Esophagus squamous epithelium (tissue), 4 donors: ENCODE measurements at regions not wholly inside any gene's neighbourhood (a gene's known extent, or its start where the extent isn't known, plus 50 kb on each side); places are given as distances from the start of the nearest gene placed in this dataset.

ENCODE experiments used
- POLR2A ChIP-seq, 4 donors: fragments of 450-650 bp; IDR thresholded peaks; one replicate each; pipeline ENCODE4 v1.6.1; 2017; ENCODE audit warnings: antibody characterized with exemption in 4 of 4, mild to moderate bottlenecking in 4 of 4, moderate library complexity in 3 of 4
- TF ChIP-seq, protein P1 (sequence below), 6 experiments: fragments of 450-650 bp in 4 of 6; fragments of 200-600 bp in 2 of 6; sonication (generic) in 2 of 6; IDR thresholded peaks; one replicate each; pipeline ENCODE4 v1.5.1; 2016 to 2019; ENCODE audit warnings: antibody characterized with exemption in 6 of 6, mild to moderate bottlenecking in 4 of 6, moderate library complexity in 4 of 6

DNA sequence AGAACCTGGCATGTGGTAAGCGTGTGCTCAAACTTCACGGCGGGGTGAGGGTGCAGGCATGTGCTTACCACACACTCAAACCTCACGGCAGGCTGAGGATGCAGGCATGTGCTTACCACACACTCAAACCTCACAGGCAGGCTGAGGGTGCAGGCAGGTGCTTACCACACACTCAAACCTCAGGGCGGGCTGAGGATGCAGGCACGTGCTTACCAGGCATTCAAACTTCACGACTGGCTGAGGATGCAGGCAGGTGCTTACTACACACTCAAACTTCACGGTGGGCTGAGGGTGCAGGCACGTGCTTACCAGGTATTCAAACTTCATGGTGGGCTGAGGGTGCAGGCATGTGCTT is 105.0 kb upstream of the ALKAL2 start:
- TF ChIP-seq, protein P1, sequence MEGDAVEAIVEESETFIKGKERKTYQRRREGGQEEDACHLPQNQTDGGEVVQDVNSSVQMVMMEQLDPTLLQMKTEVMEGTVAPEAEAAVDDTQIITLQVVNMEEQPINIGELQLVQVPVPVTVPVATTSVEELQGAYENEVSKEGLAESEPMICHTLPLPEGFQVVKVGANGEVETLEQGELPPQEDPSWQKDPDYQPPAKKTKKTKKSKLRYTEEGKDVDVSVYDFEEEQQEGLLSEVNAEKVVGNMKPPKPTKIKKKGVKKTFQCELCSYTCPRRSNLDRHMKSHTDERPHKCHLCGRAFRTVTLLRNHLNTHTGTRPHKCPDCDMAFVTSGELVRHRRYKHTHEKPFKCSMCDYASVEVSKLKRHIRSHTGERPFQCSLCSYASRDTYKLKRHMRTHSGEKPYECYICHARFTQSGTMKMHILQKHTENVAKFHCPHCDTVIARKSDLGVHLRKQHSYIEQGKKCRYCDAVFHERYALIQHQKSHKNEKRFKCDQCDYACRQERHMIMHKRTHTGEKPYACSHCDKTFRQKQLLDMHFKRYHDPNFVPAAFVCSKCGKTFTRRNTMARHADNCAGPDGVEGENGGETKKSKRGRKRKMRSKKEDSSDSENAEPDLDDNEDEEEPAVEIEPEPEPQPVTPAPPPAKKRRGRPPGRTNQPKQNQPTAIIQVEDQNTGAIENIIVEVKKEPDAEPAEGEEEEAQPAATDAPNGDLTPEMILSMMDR (IDR thresholded peaks at IDR 0.05) = no peak
- no peak for TF ChIP-seq POLR2A (IDR thresholded peaks at IDR 0.05)
